PC-9 (cell line): ENCODE measurements at regions not wholly inside any gene's neighbourhood (a gene's known extent, or its start where the extent isn't known, plus 50 kb on each side); places are given as distances from the start of the nearest gene placed in this dataset.

Source experiments
- BruUV-seq: library from RNA; stranded (reverse); fragments of 400-500 nt; replicated peaks from 2 replicates; lab custom pipeline; 2021; lab: Mats Ljungman, UMichigan
- CTCF ChIA-PET: fragments of 300-600 bp; sonication (Branson Sonifier 250); formaldehyde crosslinking; loops from one replicate; lab custom pipeline; 2022; ENCODE audit warnings: antibody characterized with exemption; lab: Charles Lee
- POLR2A ChIA-PET: fragments of 300-600 bp; sonication (Branson Sonifier 250); formaldehyde crosslinking; loops from one replicate; lab custom pipeline; 2022; ENCODE audit warnings: antibody characterized with exemption; ENCODE audit not compliant: unreplicated experiment; lab: Charles Lee
- DNase-seq, 2 experiments: peaks; one replicate each; pipeline versions ENCODE4 v3.0.0 to v3.0.0-alpha.2; 2015 to 2022; ENCODE audit warnings: mixed read lengths in 1 of 2
- H2AFZ ChIP-seq: fragments of 200-600 bp; sonication (generic); 2 replicates; pipeline ENCODE4 v1.8.1; 2017; ENCODE audit warnings: antibody characterized with exemption
- H3F3A ChIP-seq: fragments of 200-600 bp; sonication (generic); 2 replicates; pipeline ENCODE4 v1.8.1; 2017; ENCODE audit warnings: antibody characterized with exemption, mild to moderate bottlenecking, low read depth; ENCODE audit not compliant: insufficient read depth
- H3K27ac ChIP-seq: fragments of 200-600 bp; sonication (generic); 2 replicates; pipeline ENCODE4 v1.6.1; 2016; ENCODE audit warnings: mixed run types
- H3K27me3 ChIP-seq: fragments of 200-600 bp; sonication (generic); 2 replicates; pipeline ENCODE4 v1.6.1; 2016; ENCODE audit warnings: low read depth, mixed run types; ENCODE audit not compliant: insufficient read depth
- H3K36me3 ChIP-seq: fragments of 200-600 bp; sonication (generic); 2 replicates; pipeline ENCODE4 v1.6.1; 2016; ENCODE audit warnings: low read depth, mixed run types
- H3K4me1 ChIP-seq: fragments of 200-600 bp; sonication (generic); replicated peaks from 2 replicates; pipeline ENCODE4 v1.6.1; 2016; ENCODE audit warnings: mixed run types; ENCODE audit not compliant: insufficient read depth
- H3K4me2 ChIP-seq: fragments of 200-600 bp; sonication (generic); 2 replicates; pipeline ENCODE4 v1.6.1; 2017; ENCODE audit warnings: mixed run types
- H3K4me3 ChIP-seq: fragments of 200-600 bp; sonication (generic); 2 replicates; pipeline ENCODE4 v1.6.1; 2016; ENCODE audit warnings: mixed run types
- H3K79me2 ChIP-seq: fragments of 200-600 bp; sonication (generic); 2 replicates; pipeline ENCODE4 v1.6.1; 2017; ENCODE audit warnings: low read depth, mixed run types
- H3K9me2 ChIP-seq: fragments of 200-600 bp; sonication (generic); 2 replicates; pipeline ENCODE4 v1.8.1; 2017; ENCODE audit warnings: mild to moderate bottlenecking; ENCODE audit not compliant: insufficient read depth
- H3K9me3 ChIP-seq: fragments of 200-600 bp; sonication (generic); 2 replicates; pipeline ENCODE4 v1.8.1; 2016; ENCODE audit warnings: low read depth; ENCODE audit not compliant: insufficient read depth
- H4K20me1 ChIP-seq: fragments of 200-600 bp; sonication (generic); 2 replicates; pipeline ENCODE4 v1.8.1; 2017; ENCODE audit not compliant: insufficient read depth
- EZH2 ChIP-seq: fragments of 200-600 bp; sonication (generic); IDR thresholded peaks from 2 replicates; pipeline ENCODE4 v1.8.0; 2017; ENCODE audit warnings: antibody characterized with exemption, low read depth
- intact Hi-C: fragments of 100-400 bp; cut with micrococcal nuclease; formaldehyde crosslinking; loops from one replicate; pipeline ENCODE4 v1.10.0; 2022; ENCODE audit not compliant: unreplicated experiment
- TF ChIP-seq, protein P1 (sequence below): fragments of 200-600 bp; sonication (generic); conservative IDR thresholded peaks from 2 replicates; pipeline ENCODE4 v1.6.1; 2017; ENCODE audit warnings: mixed run types, antibody characterized with exemption, mild to moderate bottlenecking, moderate library complexity

DNA sequence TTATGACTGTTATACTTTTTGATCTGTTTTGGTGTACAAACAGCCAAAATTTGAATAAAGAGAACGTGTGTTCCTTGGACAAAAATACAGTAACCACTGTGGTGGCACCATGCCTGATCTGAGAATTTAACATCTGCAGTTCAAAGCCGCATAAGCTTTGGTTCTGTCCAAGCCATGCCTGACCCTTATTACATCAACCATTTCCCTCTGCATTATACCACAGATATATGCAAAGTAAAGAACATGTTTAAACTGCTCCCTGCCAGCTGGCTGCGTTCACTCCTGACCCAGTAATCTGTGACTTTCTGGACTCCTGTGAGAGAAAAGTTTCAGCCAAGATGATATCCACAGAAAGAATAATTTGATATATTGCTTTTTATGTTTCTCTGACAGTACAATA is 890.5 kb upstream of the ANO3 start:
- DNase-seq = no peak
- CTCF ChIA-PET = no interaction called here

DNA sequence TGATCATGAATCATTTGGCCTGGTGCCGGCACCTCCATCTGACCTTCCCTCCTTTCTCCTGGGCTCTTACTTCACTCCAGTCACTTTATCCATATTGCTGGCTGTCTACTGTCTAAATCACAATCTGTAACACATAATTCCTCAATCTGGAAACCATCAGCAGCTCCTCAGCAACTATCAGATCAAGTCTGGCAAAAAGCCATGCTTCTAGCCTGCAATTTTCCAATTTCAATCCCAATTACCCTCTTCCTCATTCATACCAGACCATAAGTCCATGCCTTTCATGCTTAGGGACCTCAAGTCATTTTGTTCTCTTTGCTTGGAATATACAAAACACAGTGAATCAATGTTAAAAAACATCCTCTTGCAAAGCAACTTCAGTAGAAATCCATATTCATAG is 882.8 kb upstream of the ANO3 start:
- DNase-seq = no peak
- no peak overlapping the region for H3K4me3 ChIP-seq
- no peak overlapping the region for H2AFZ ChIP-seq
- H3K9me2 ChIP-seq = no peaks in the 10 kb centered on the region
- no TSS peak for BruUV-seq
- H3K27ac ChIP-seq = no peak overlapping the region
- no peak overlapping the region for H3K4me2 ChIP-seq
- no peaks in the 10 kb centered on the region for H3K79me2 ChIP-seq
- H3K27me3 ChIP-seq = no peaks in the 10 kb centered on the region
- no peaks in the 10 kb centered on the region for H3K9me3 ChIP-seq
- ChIA-PET POLR2A (no interaction called here), CTCF (no interaction called here)
- H3K4me1 ChIP-seq = no peaks in the 10 kb centered on the region
- no peaks in the 10 kb centered on the region for H3F3A ChIP-seq
- no peaks in the 10 kb centered on the region for H3K36me3 ChIP-seq
- TF ChIP-seq, protein P1, sequence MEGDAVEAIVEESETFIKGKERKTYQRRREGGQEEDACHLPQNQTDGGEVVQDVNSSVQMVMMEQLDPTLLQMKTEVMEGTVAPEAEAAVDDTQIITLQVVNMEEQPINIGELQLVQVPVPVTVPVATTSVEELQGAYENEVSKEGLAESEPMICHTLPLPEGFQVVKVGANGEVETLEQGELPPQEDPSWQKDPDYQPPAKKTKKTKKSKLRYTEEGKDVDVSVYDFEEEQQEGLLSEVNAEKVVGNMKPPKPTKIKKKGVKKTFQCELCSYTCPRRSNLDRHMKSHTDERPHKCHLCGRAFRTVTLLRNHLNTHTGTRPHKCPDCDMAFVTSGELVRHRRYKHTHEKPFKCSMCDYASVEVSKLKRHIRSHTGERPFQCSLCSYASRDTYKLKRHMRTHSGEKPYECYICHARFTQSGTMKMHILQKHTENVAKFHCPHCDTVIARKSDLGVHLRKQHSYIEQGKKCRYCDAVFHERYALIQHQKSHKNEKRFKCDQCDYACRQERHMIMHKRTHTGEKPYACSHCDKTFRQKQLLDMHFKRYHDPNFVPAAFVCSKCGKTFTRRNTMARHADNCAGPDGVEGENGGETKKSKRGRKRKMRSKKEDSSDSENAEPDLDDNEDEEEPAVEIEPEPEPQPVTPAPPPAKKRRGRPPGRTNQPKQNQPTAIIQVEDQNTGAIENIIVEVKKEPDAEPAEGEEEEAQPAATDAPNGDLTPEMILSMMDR = no peak
- intact Hi-C loops = no loop called here
- H4K20me1 ChIP-seq = no peaks in the 10 kb centered on the region

More for the DNA sequence above, 890.5 kb upstream of the ANO3 start:
- Histone ChIP-seq H4K20me1 (no peaks in the 10 kb centered on the region), H3F3A (no peaks in the 10 kb centered on the region), H3K27ac (no peak overlapping the region), H3K4me1 (no peaks in the 10 kb centered on the region), H3K4me3 (no peak overlapping the region), H2AFZ (no peak overlapping the region), H3K79me2 (no peaks in the 10 kb centered on the region), H3K27me3 (no peaks in the 10 kb centered on the region), H3K4me2 (no peak overlapping the region), H3K9me2 (no peaks in the 10 kb centered on the region), H3K36me3 (no peaks in the 10 kb centered on the region), H3K9me3 (no peaks in the 10 kb centered on the region)
- TF ChIP-seq, protein P1 = no peak
- no peak for TF ChIP-seq EZH2
- intact Hi-C loops = no loop called here
- BruUV-seq = no TSS peak
- POLR2A ChIA-PET = no interaction called here

DNA sequence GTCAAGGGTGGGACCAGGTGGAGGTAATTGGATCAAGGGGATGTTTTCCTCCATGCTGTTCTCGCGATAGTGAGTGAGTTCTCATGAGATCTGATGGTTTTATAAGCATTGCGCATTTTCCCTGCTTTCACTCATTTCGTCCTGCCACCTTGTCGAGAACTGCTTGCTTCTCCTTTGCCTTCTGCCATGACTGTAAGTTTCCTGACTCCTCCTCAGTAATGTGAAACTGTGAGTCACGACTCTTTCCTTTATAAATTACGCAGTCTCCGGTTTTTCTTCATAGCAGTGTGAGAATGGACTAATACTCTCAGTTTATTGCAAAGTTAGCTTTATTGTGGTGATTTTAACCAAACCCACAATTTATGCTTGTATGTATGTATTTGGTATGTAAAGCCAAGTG is 878.5 kb upstream of the ANO3 start:
- no peak for DNase-seq
- no peaks in the 10 kb centered on the region for H3K9me2 ChIP-seq
- H3K4me3 ChIP-seq = no peak overlapping the region
- no peaks in the 10 kb centered on the region for H3K4me1 ChIP-seq
- no peak overlapping the region for H3K27ac ChIP-seq
- H4K20me1 ChIP-seq = no peaks in the 10 kb centered on the region
- H3K36me3 ChIP-seq = no peaks in the 10 kb centered on the region
- H3F3A ChIP-seq = no peaks in the 10 kb centered on the region
- no peaks in the 10 kb centered on the region for H3K27me3 ChIP-seq
- no TSS peak for BruUV-seq
- no peak overlapping the region for H2AFZ ChIP-seq
- no peaks in the 10 kb centered on the region for H3K79me2 ChIP-seq
- ChIA-PET CTCF (no interaction called here), POLR2A (no interaction called here)
- H3K4me2 ChIP-seq = no peak overlapping the region
- intact Hi-C loops = no loop called here
- TF ChIP-seq EZH2 = no peak
- TF ChIP-seq, protein P1 = no peak
- H3K9me3 ChIP-seq = no peaks in the 10 kb centered on the region
